A549 (cell line): ENCODE measurements at regions not wholly inside any gene's neighbourhood (a gene's known extent, or its start where the extent isn't known, plus 50 kb on each side); places are given as distances from the start of the nearest gene placed in this dataset.

Experiments used
- ATAC-seq, 2 experiments: fragments of 200-7000 bp in 1 of 2; fragments of >200 bp in 1 of 2; cut with Nextera tagmentation in 1 of 2; cut with Tn5 transposase in 1 of 2; 3 replicates each; pipeline versions ENCODE4 v1.8.0 to v1.9.1; 2018 to 2020; ENCODE audit warnings: mild to moderate bottlenecking in 1 of 2, moderate library complexity in 1 of 2
- CTCF ChIA-PET: fragments of 300-600 bp; sonication (Branson Sonifier 250); formaldehyde crosslinking; extraction: SDS; loops from one replicate; lab custom pipeline; 2021; ENCODE audit warnings: antibody characterized with exemption, inconsistent platforms; lab: Yijun Ruan, JAX
- POLR2A ChIA-PET: fragments of 350-600 bp; formaldehyde crosslinking; extraction: SDS; loops from one replicate; lab custom pipeline; 2021; ENCODE audit warnings: antibody characterized with exemption, inconsistent platforms; lab: Yijun Ruan, JAX
- DNase-seq, 2 experiments: peaks; one replicate each; pipeline versions ENCODE4 v3.0.0 to v3.0.0-alpha.2; 2011 to 2016; ENCODE audit warnings: low read depth in 1 of 2, low spot score in 1 of 2
- FAIRE-seq: peaks from 2 replicates; lab custom pipeline; 2011; peaks lifted over from hg19 to GRCh38; lab: Jason Lieb, UNC
- H3K27ac ChIP-seq, 2 experiments: fragments of >200 bp; sonication (Bioruptor Twin); formaldehyde crosslinking; 3 replicates each; pipeline ENCODE4 v1.5.1; 2016 to 2017
- H3K4me1 ChIP-seq: fragments of >200 bp; sonication (Bioruptor Twin); formaldehyde crosslinking; 3 replicates; pipeline ENCODE4 v1.6.1; 2016
- H3K4me2 ChIP-seq: fragments of >200 bp; sonication (Bioruptor Twin); formaldehyde crosslinking; 3 replicates; pipeline ENCODE4 v1.6.1; 2016
- H3K4me3 ChIP-seq: fragments of >200 bp; sonication (Bioruptor Twin); formaldehyde crosslinking; 3 replicates; pipeline ENCODE4 v1.5.1; 2016
- H3K9me3 ChIP-seq: fragments of >200 bp; sonication (Bioruptor Twin); formaldehyde crosslinking; 3 replicates; pipeline ENCODE4 v1.6.1; 2016
- CBX2 ChIP-seq: fragments of 200-600 bp; sonication (generic); IDR thresholded peaks from 2 replicates; pipeline ENCODE4 v1.6.1; 2016; ENCODE audit warnings: low read depth, mild to moderate bottlenecking, borderline replicate concordance
- CEBPB ChIP-seq, 2 experiments: fragments of >200 bp in 1 of 2; sonication (Bioruptor Twin) in 1 of 2; formaldehyde crosslinking in 1 of 2; IDR thresholded peaks; 2 replicates each; pipeline ENCODE4 v1.6.1; 2012 to 2016
- CTCF ChIP-seq: fragments of >200 bp; sonication (Bioruptor Twin); formaldehyde crosslinking; IDR thresholded peaks from 3 replicates; pipeline ENCODE4 v1.5.1; 2016
- EP300 ChIP-seq, 2 experiments: fragments of >200 bp; sonication (Bioruptor Twin); formaldehyde crosslinking; IDR thresholded peaks; 2 replicates in 1 of 2; 3 replicates in 1 of 2; pipeline ENCODE4 v1.6.1; 2016 to 2017
- FOSL2 ChIP-seq, 2 experiments: fragments of 450-650 bp in 1 of 2; fragments of >200 bp in 1 of 2; sonication (Bioruptor Twin) in 1 of 2; formaldehyde crosslinking; IDR thresholded peaks; 2 replicates each; pipeline versions ENCODE4 v1.5.0 to v1.6.1; 2016 to 2020; ENCODE audit warnings: mild to moderate bottlenecking in 1 of 2, moderate library complexity in 1 of 2
- GATA3 ChIP-seq: IDR thresholded peaks from 2 replicates; pipeline ENCODE4 v1.6.1; 2012; ENCODE audit warnings: borderline replicate concordance
- HES2 ChIP-seq: fragments of >200 bp; sonication (Bioruptor Twin); formaldehyde crosslinking; IDR thresholded peaks from 2 replicates; pipeline ENCODE4 v1.6.1; 2016
- JUNB ChIP-seq: fragments of >200 bp; sonication (Bioruptor Twin); formaldehyde crosslinking; IDR thresholded peaks from 2 replicates; pipeline ENCODE4 v1.6.1; 2016
- KDM1A ChIP-seq: fragments of 200-600 bp; sonication (generic); IDR thresholded peaks from 2 replicates; pipeline ENCODE4 v1.6.1; 2016; ENCODE audit warnings: low read depth, mild to moderate bottlenecking
- KDM5A ChIP-seq: fragments of 200-600 bp; sonication (generic); IDR thresholded peaks from 2 replicates; pipeline ENCODE4 v1.6.1; 2016; ENCODE audit warnings: antibody characterized with exemption, mild to moderate bottlenecking
- MAFK ChIP-seq: fragments of 450-650 bp; IDR thresholded peaks from 2 replicates; pipeline ENCODE4 v1.6.1; 2014; ENCODE audit not compliant: partially characterized antibody
- NFE2L2 ChIP-seq: fragments of 150-350 bp; conservative IDR thresholded peaks from 2 replicates; pipeline ENCODE4 v1.6.1; 2014; ENCODE audit warnings: low read length
- RAD21 ChIP-seq, 2 experiments: fragments of >200 bp in 1 of 2; sonication (Bioruptor Twin) in 1 of 2; formaldehyde crosslinking in 1 of 2; IDR thresholded peaks in 1 of 2; conservative IDR thresholded peaks in 1 of 2; 2 replicates in 1 of 2; 3 replicates in 1 of 2; pipeline ENCODE4 v1.6.1; 2012 to 2018; ENCODE audit warnings: inconsistent platforms in 1 of 2
- RFX5 ChIP-seq: fragments of 450-650 bp; IDR thresholded peaks from 2 replicates; pipeline ENCODE4 v1.7.1; 2014; ENCODE audit warnings: antibody characterized with exemption, mild to moderate bottlenecking, moderate library complexity
- SMC3 ChIP-seq: fragments of >200 bp; sonication (Bioruptor Twin); formaldehyde crosslinking; IDR thresholded peaks from 3 replicates; pipeline ENCODE4 v1.6.1; 2018; ENCODE audit warnings: inconsistent platforms
- TFCP2L1 ChIP-seq: fragments of 250-450 bp; sonication (Bioruptor Pico); IDR thresholded peaks from 2 replicates; pipeline ENCODE4 v1.5.0; 2021; ENCODE audit warnings: mild to moderate bottlenecking
- WGBS: methylation state at CpG from one replicate; pipeline ENCODE4 v1.1.6; 2017; ENCODE audit errors: missing lambda C conversion rate; 5-methylcytosine and 5-hydroxymethylcytosine counted together

GRCh38 chr11:110366291-110366690 lies 63.5 kb upstream of the FDX1 start:
- H3K4me2 ChIP-seq = peak overlapping the region; percentile 26
- POLR2A ChIA-PET = no interaction called here
- H3K4me1 ChIP-seq = peaks cover 52% of the 10 kb centered on the region
- H3K9me3 ChIP-seq = no peaks in the 10 kb centered on the region
- TF ChIP-seq MAFK (peak; percentile 51), RFX5 (no peak)
- H3K27ac ChIP-seq = peak overlapping the region; percentile 72 to 91
- DNase-seq = peak in 1 of 2 experiments; percentile 46
- FAIRE-seq = no peak
- no peak overlapping the region for H3K4me3 ChIP-seq
- CTCF ChIA-PET = interaction anchor here (0.6 to 3.2 kb wide), 6 partner anchors 75 to 1451 kb away, joined by 3 to 35 read pairs (median 4); no protein-coding TSS in a partner anchor
- WGBS = 47% methylated on average over 6 of the region's 6 CpGs
- ATAC-seq = peak in 1 of 2 experiments; percentile 46; a peak in 3 of 6 replicates

GRCh38 chr11:110367571-110367970 lies 62.2 kb upstream of the FDX1 start:
- CTCF ChIA-PET = interaction anchor here (0.9 to 3.2 kb wide), 8 partner anchors 10 to 173 kb away, joined by 3 to 35 read pairs (median 4); no protein-coding TSS in a partner anchor
- peak overlapping the region; percentile 26; the same call in 1 of the 3 replicates for H3K4me2 ChIP-seq
- POLR2A ChIA-PET = no interaction called here
- TF ChIP-seq SMC3 = peak; percentile 52
- peak; percentile 51 to 70 for TF ChIP-seq RAD21 (conservative IDR thresholded peaks at IDR 0.05 in 1 of 2, IDR thresholded peaks at IDR 0.05 in 1 of 2)
- no peak for TF ChIP-seq KDM1A
- peak; percentile 31; the same call in 2 of the 3 replicates for TF ChIP-seq CTCF
- ATAC-seq = no peak
- H3K27ac ChIP-seq = peak overlapping the region; percentile 72 to 91; a peak in 5 of 6 replicates
- peaks cover 44% of the 10 kb centered on the region for H3K4me1 ChIP-seq
- WGBS = 5% methylated on average over 2 of the region's 2 CpGs
- H3K4me3 ChIP-seq = no peak overlapping the region
- DNase-seq = no peak
- no peaks in the 10 kb centered on the region for H3K9me3 ChIP-seq
- no peak for FAIRE-seq

GRCh38 chr11:110371084-110371483 lies 58.7 kb upstream of the FDX1 start:
- peak overlapping the region; percentile 80 to 87; a peak in 5 of 6 replicates for H3K27ac ChIP-seq

GRCh38 chr11:110373051-110373702 lies 56.6 kb upstream of the FDX1 start:
- no peak for FAIRE-seq
- no peak overlapping the region for H3K4me3 ChIP-seq
- peaks cover 49% of the 10 kb centered on the region for H3K4me1 ChIP-seq
- 29% methylated on average over 5 of the region's 5 CpGs for WGBS
- POLR2A ChIA-PET = interaction anchor here (0.7 kb wide), 1 partner anchor 156 kb away, joined by 3 read pairs; no protein-coding TSS in a partner anchor
- DNase-seq = peak in 1 of 2 experiments; percentile 31
- H3K9me3 ChIP-seq = no peaks in the 10 kb centered on the region
- CTCF ChIA-PET = interaction anchor here (1.0 to 4.8 kb wide), 2 partner anchors 124 to 172 kb away, joined by 3 to 22 read pairs; no protein-coding TSS in a partner anchor
- peak in 1 of 2 experiments; percentile 37; a peak in 4 of 6 replicates for ATAC-seq
- TF ChIP-seq FOSL2 (IDR thresholded peaks at IDR 0.05) (0 out of 2 replicates have a peak, but pooled peaks have one; percentile 39), FOSL2 (CRISPR knock-in tag; IDR thresholded peaks at IDR 0.05) (peak; percentile 82), NFE2L2 (no peak), CEBPB (IDR thresholded peaks at IDR 0.05) (peak; percentile 67 to 69), CBX2 (no peak), TFCP2L1 (CRISPR knock-in tag) (no peak), JUNB (peak; percentile 65), GATA3 (peak; percentile 53; the same call in 1 of the 2 replicates), HES2 (peak; percentile 37; the same call in 1 of the 2 replicates), EP300 (IDR thresholded peaks at IDR 0.05) (peak in 1 of 2 experiments; percentile 13; a peak in 1 of 5 replicates)
- peak overlapping the region; percentile 80 to 87 for H3K27ac ChIP-seq
- H3K4me2 ChIP-seq = peak overlapping the region; percentile 75

More at GRCh38 chr11:110371084-110371483, 58.7 kb upstream of the FDX1 start:
- no peak for DNase-seq
- ATAC-seq = no peak
- H3K4me2 ChIP-seq = no peak overlapping the region
- FAIRE-seq = no peak
- H3K4me1 ChIP-seq = peaks cover 50% of the 10 kb centered on the region
- ChIA-PET CTCF (no interaction called here), POLR2A (no interaction called here)
- H3K4me3 ChIP-seq = no peak overlapping the region
- WGBS = 84% methylated on average over 1 of the region's 1 CpG
- no peaks in the 10 kb centered on the region for H3K9me3 ChIP-seq
- TF ChIP-seq KDM5A = no peak
- TF ChIP-seq, all 56 proteins: peak for 0
